Gastrocnemius medialis (tissue), 4 donors: ENCODE measurements at regions not wholly inside any gene's neighbourhood (a gene's known extent, or its start where the extent isn't known, plus 50 kb on each side); places are given as distances from the start of the nearest gene placed in this dataset.
A peak's percentile ranks its signal among the peaks of the same experiment; 100 is the strongest.

ENCODE experiments used
- ATAC-seq, 2 donors: fragments of 150-250 bp; one replicate each; pipeline ENCODE4 v1.9.1; 2016
- DNase-seq, 2 donors: peaks; one replicate each; pipeline ENCODE4 v3.0.0-alpha.2; 2019
- H3K27ac ChIP-seq, 4 donors: fragments of 200-600 bp; sonication (generic); 1 replicate in 1 of 4; 2 replicates in 3 of 4; pipeline ENCODE4 v1.5.1; 2016 to 2018; ENCODE audit warnings: mild to moderate bottlenecking in 2 of 4, moderate library complexity in 1 of 4
- H3K27me3 ChIP-seq, 3 donors: fragments of 200-600 bp; sonication (generic) in 2 of 3; 1 replicate in 1 of 3; 2 replicates in 2 of 3; pipeline versions ENCODE4 v1.5.1 to v1.6.0; 2016 to 2019; ENCODE audit warnings: mild to moderate bottlenecking in 1 of 3, moderate library complexity in 1 of 3
- H3K36me3 ChIP-seq, 2 donors: fragments of 200-600 bp; sonication (generic) in 1 of 2; one replicate each; pipeline ENCODE4 v1.5.1; 2017 to 2018
- H3K4me1 ChIP-seq, 2 donors: fragments of 200-600 bp; sonication (generic) in 1 of 2; one replicate each; pipeline ENCODE4 v1.5.1; 2016 to 2017; ENCODE audit warnings: mild to moderate bottlenecking in 2 of 2
- H3K4me3 ChIP-seq, 4 donors: fragments of 200-600 bp; sonication (generic) in 3 of 4; 1 replicate in 1 of 4; 2 replicates in 3 of 4; pipeline ENCODE4 v1.5.1; 2016 to 2019; ENCODE audit warnings: mild to moderate bottlenecking in 2 of 4
- H3K9me3 ChIP-seq, 3 donors: fragments of 200-600 bp; sonication (generic) in 2 of 3; 1 replicate in 1 of 3; 2 replicates in 2 of 3; pipeline ENCODE4 v1.5.1; 2016 to 2019
- CTCF ChIP-seq, 5 experiments: fragments of 450-650 bp in 3 of 5; fragments of 200-600 bp in 2 of 5; sonication (generic) in 2 of 5; IDR thresholded peaks in 4 of 5; conservative IDR thresholded peaks in 1 of 5; 1 replicate in 4 of 5; 2 replicates in 1 of 5; pipeline ENCODE4 v1.5.1; 2016 to 2019; ENCODE audit warnings: antibody characterized with exemption in 5 of 5, mild to moderate bottlenecking in 3 of 5, moderate library complexity in 3 of 5
- POLR2A ChIP-seq, 2 donors: fragments of 450-650 bp; IDR thresholded peaks; one replicate each; pipeline ENCODE4 v1.6.1; 2017; ENCODE audit warnings: antibody characterized with exemption in 2 of 2, mild to moderate bottlenecking in 2 of 2, moderate library complexity in 2 of 2
- in situ Hi-C, 4 donors: fragments of 200-750 bp; cut with MboI; loops; one replicate each; pipeline versions ENCODE4 v1.15.0 to v1.8.0; 2017; ENCODE audit warnings: low sequenced_read_pairs in 4 of 4
- intact Hi-C: fragments of 100-400 bp; cut with DNase I; formaldehyde crosslinking; loops from one replicate; pipeline ENCODE4 v1.15.1; 2023; ENCODE audit warnings: low total_unique reads

GRCh38 chr2:100726866-100727265, 93.1 kb upstream of the NPAS2 start:
- in situ Hi-C loops = loop anchor here in 2 of 4 donors (5.0 to 25.0 kb wide), 2 partner anchors 255 to 435 kb away; partner anchors contain the start of gene TBC1D8 (in 1 of the 2)
- no peak for TF ChIP-seq CTCF (IDR thresholded peaks at IDR 0.05 in 4 of 5, conservative IDR thresholded peaks at IDR 0.05 in 1 of 5)
- TF ChIP-seq POLR2A (IDR thresholded peaks at IDR 0.05) = no peak
- no peak for ATAC-seq

GRCh38 chr2:100730290-100730868, 89.6 kb upstream of the NPAS2 start:
- H3K4me3 ChIP-seq = no peak overlapping the region
- in situ Hi-C loops (loop anchor here in 2 of 4 donors (10.0 to 25.0 kb wide), 3 partner anchors 264 to 432 kb away; partner anchors contain the start of gene TBC1D8 (in 2 of the 2)), intact Hi-C loops (loop anchor here (1.0 to 5.0 kb wide), 2 partner anchors 255 to 422 kb away; partner anchors contain the start of gene TBC1D8)
- H3K9me3 ChIP-seq = peaks cover 0 to 10% (median 0%) of the 10 kb centered on the region in 3 donors
- H3K36me3 ChIP-seq = no peaks in the 10 kb centered on the region
- peak; percentile 14 to 48 for DNase-seq
- H3K4me1 ChIP-seq = peaks cover 0 to 3% of the 10 kb centered on the region in 2 donors
- TF ChIP-seq CTCF (IDR thresholded peaks at IDR 0.05 in 4 of 5, conservative IDR thresholded peaks at IDR 0.05 in 1 of 5) = peak; percentile 36 to 62 (median 55)
- no peak for TF ChIP-seq POLR2A (IDR thresholded peaks at IDR 0.05)
- ATAC-seq = peak; percentile 57 to 66
- H3K27ac ChIP-seq = no peak overlapping the region
- no peaks in the 10 kb centered on the region for H3K27me3 ChIP-seq

More at GRCh38 chr2:100726866-100727265, 93.1 kb upstream of the NPAS2 start:
- no peaks in the 10 kb centered on the region for H3K36me3 ChIP-seq
- intact Hi-C loops = no loop called here
- no peaks in the 10 kb centered on the region for H3K4me1 ChIP-seq
- peaks cover 0 to 10% (median 0%) of the 10 kb centered on the region in 3 donors for H3K9me3 ChIP-seq
- no peak overlapping the region for H3K27ac ChIP-seq
- no peak overlapping the region for H3K4me3 ChIP-seq
- no peaks in the 10 kb centered on the region for H3K27me3 ChIP-seq
- no peak for DNase-seq

- intact Hi-C loops = loop anchor here (5.0 kb wide), 1 partner anchor 421 kb away; the partner anchor contains the start of gene TBC1D8
- Histone ChIP-seq H3K36me3 (no peaks in the 10 kb centered on the region), H3K9me3 (peaks cover 0 to 10% (median 0%) of the 10 kb centered on the region in 3 donors), H3K27me3 (no peaks in the 10 kb centered on the region), H3K4me1 (peaks cover 0 to 3% of the 10 kb centered on the region in 2 donors), H3K4me3 (no peak overlapping the region), H3K27ac (no peak overlapping the region)
- in situ Hi-C loops = loop anchor here in 2 of 4 donors (10.0 to 25.0 kb wide), 3 partner anchors 263 to 431 kb away; partner anchors contain the start of gene TBC1D8 (in 2 of the 2)
- DNase-seq = no peak
- ATAC-seq = no peak
- no peak for TF ChIP-seq POLR2A (IDR thresholded peaks at IDR 0.05)
- TF ChIP-seq CTCF (IDR thresholded peaks at IDR 0.05 in 4 of 5, conservative IDR thresholded peaks at IDR 0.05 in 1 of 5) = no peak
These were observed 88.4 kb upstream of the NPAS2 start for GRCh38 chr2:100731535-100731981.

DNA sequence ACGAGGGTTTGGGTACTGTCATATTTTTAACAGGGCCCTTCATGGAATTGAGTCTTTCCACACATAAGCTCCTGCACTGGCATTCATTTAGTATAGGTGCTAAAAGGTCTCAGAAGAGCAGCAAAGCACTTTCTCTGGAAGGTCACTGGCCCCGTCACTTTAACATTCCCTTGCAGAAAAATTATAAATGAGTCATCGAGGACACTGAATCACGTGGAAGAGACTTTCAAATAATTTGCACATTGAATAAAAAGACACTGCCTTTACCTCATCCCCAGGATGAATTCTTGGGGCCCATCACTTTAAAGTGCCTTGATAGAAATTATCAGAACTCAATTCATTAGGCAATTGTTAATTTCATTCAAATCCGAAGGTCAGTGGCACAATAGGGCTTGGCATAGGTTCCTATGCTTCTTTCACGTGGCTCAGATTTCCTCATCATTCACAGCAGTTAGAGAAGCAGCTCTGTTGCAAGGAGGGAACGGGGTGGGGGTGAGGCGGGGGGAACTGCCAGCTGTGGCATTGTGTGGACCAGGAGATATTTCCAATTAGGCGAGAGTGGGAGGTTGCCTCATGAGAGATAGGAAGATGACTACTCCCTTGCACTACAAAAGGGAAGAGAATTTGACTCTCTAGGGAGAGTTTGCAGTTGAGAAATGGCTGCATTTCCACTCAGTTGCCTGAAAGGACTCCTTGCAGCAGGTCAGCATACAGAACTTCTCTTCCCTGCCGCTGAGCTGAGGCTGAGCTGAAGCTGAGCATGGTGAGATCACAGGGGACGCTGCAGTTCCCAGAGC, 86.3 kb upstream of the NPAS2 start:
- Histone ChIP-seq H3K27me3 (no peaks in the 10 kb centered on the region), H3K27ac (no peak overlapping the region), H3K4me3 (no peak overlapping the region), H3K9me3 (peaks cover 0 to 10% (median 0%) of the 10 kb centered on the region in 3 donors), H3K36me3 (no peaks in the 10 kb centered on the region), H3K4me1 (peaks cover 0 to 3% of the 10 kb centered on the region in 2 donors)
- peak; percentile 65 to 77 for ATAC-seq
- intact Hi-C loops (loop anchor here (2.0 to 5.0 kb wide), 2 partner anchors 87 to 419 kb away; partner anchors contain the start of genes NPAS2 and TBC1D8), in situ Hi-C loops (loop anchor here in 2 of 4 donors (10.0 to 25.0 kb wide), 3 partner anchors 261 to 429 kb away; partner anchors contain the start of gene TBC1D8 (in 2 of the 2))
- DNase-seq = peak; percentile 45 to 73
- TF ChIP-seq POLR2A (IDR thresholded peaks at IDR 0.05) = no peak
- no peak for TF ChIP-seq CTCF (IDR thresholded peaks at IDR 0.05 in 4 of 5, conservative IDR thresholded peaks at IDR 0.05 in 1 of 5)
